Caco-2 (cell line): ENCODE measurements at regions not wholly inside any gene's neighbourhood (a gene's known extent, or its start where the extent isn't known, plus 50 kb on each side); places are given as distances from the start of the nearest gene placed in this dataset.
A peak's percentile ranks its signal among the peaks of the same experiment; 100 is the strongest.

Experiments used
- BruUV-seq: library from RNA; stranded (reverse); fragments of 400-500 nt; replicated peaks from 2 replicates; lab custom pipeline; 2021; lab: Mats Ljungman, UMichigan
- CTCF ChIA-PET: fragments of 300-600 bp; sonication (Branson Sonifier 250); formaldehyde crosslinking; loops from one replicate; lab custom pipeline; 2022; ENCODE audit warnings: antibody characterized with exemption; lab: Charles Lee
- POLR2A ChIA-PET: fragments of 300-600 bp; sonication (Branson Sonifier 250); formaldehyde crosslinking; loops from one replicate; lab custom pipeline; 2022; ENCODE audit warnings: antibody characterized with exemption; lab: Charles Lee
- DNase-seq, 2 experiments: peaks; one replicate each; pipeline versions ENCODE4 v3.0.0 to v3.0.0-alpha.2; 2020 to 2022
- H3K27me3 ChIP-seq: replicated peaks from 2 replicates; pipeline ENCODE4 v1.6.0; 2011; ENCODE audit warnings: low read length; ENCODE audit not compliant: control insufficient read depth, insufficient read depth
- H3K36me3 ChIP-seq: 2 replicates; pipeline ENCODE4 v1.5.1; 2011; ENCODE audit warnings: low read length; ENCODE audit not compliant: control insufficient read depth, insufficient read depth
- H3K4me1 ChIP-seq: fragments of 250-450 bp; sonication (Bioruptor Pico); 2 replicates; pipeline ENCODE4 v1.5.1; 2020; ENCODE audit warnings: mild to moderate bottlenecking
- H3K4me3 ChIP-seq: 2 replicates; pipeline ENCODE4 v1.5.1; 2011; ENCODE audit warnings: low read depth, mild to moderate bottlenecking, control low read depth, low read length
- H3K9me3 ChIP-seq: fragments of 250-450 bp; sonication (Bioruptor Pico); 2 replicates; pipeline ENCODE4 v1.5.1; 2020; ENCODE audit warnings: mild to moderate bottlenecking, moderate library complexity
- H3K27ac Mint-ChIP-seq: one replicate; pipeline ENCODE4 v1.8.0; 2022; ENCODE audit warnings: mixed read lengths; ENCODE audit not compliant: unreplicated experiment
- H3K27me3 Mint-ChIP-seq: one replicate; pipeline ENCODE4 v1.8.0; 2022; ENCODE audit warnings: mixed read lengths; ENCODE audit not compliant: insufficient read depth, unreplicated experiment
- H3K36me3 Mint-ChIP-seq: one replicate; pipeline ENCODE4 v1.8.0; 2022; ENCODE audit warnings: mild to moderate bottlenecking, mixed read lengths; ENCODE audit not compliant: insufficient read depth, unreplicated experiment
- H3K4me1 Mint-ChIP-seq: one replicate; pipeline ENCODE4 v1.8.0; 2022; ENCODE audit warnings: low read depth, mixed read lengths; ENCODE audit not compliant: unreplicated experiment
- H3K4me3 Mint-ChIP-seq: one replicate; pipeline ENCODE4 v1.8.0; 2022; ENCODE audit warnings: mild to moderate bottlenecking, moderate library complexity, mixed read lengths; ENCODE audit not compliant: unreplicated experiment
- H3K9me3 Mint-ChIP-seq: one replicate; pipeline ENCODE4 v1.8.0; 2022; ENCODE audit warnings: mixed read lengths; ENCODE audit not compliant: unreplicated experiment
- intact Hi-C: fragments of 100-400 bp; cut with micrococcal nuclease; formaldehyde crosslinking; loops from one replicate; pipeline ENCODE4 v1.10.0; 2022; ENCODE audit not compliant: unreplicated experiment
- TF ChIP-seq, protein P1 (sequence below), 2 experiments: fragments of 200-600 bp in 1 of 2; IDR thresholded peaks; 1 replicate in 1 of 2; 2 replicates in 1 of 2; pipeline versions ENCODE4 v1.5.1 to v1.8.0; 2011 to 2022; ENCODE audit warnings: antibody characterized with exemption in 1 of 2, control low read depth in 1 of 2, inconsistent platforms in 1 of 2, low read depth in 1 of 2, low read length in 1 of 2, mild to moderate bottlenecking in 1 of 2, moderate library complexity in 1 of 2; ENCODE audit not compliant: insufficient read depth in 1 of 2, severe bottlenecking in 1 of 2, unreplicated experiment in 1 of 2

- Mint-ChIP-seq H3K27me3 (peaks cover under 1% of the 10 kb centered on the region), H3K36me3 (no peaks in the 10 kb centered on the region), H3K27ac (peak overlapping the region; percentile 63), H3K4me3 (no peak overlapping the region), H3K9me3 (no peaks in the 10 kb centered on the region), H3K4me1 (peaks cover 20% of the 10 kb centered on the region)
- Histone ChIP-seq H3K4me3 (no peak overlapping the region), H3K4me1 (peaks cover 21% of the 10 kb centered on the region), H3K9me3 (no peaks in the 10 kb centered on the region), H3K36me3 (no peaks in the 10 kb centered on the region), H3K27me3 (no peaks in the 10 kb centered on the region)
- TF ChIP-seq, protein P1, sequence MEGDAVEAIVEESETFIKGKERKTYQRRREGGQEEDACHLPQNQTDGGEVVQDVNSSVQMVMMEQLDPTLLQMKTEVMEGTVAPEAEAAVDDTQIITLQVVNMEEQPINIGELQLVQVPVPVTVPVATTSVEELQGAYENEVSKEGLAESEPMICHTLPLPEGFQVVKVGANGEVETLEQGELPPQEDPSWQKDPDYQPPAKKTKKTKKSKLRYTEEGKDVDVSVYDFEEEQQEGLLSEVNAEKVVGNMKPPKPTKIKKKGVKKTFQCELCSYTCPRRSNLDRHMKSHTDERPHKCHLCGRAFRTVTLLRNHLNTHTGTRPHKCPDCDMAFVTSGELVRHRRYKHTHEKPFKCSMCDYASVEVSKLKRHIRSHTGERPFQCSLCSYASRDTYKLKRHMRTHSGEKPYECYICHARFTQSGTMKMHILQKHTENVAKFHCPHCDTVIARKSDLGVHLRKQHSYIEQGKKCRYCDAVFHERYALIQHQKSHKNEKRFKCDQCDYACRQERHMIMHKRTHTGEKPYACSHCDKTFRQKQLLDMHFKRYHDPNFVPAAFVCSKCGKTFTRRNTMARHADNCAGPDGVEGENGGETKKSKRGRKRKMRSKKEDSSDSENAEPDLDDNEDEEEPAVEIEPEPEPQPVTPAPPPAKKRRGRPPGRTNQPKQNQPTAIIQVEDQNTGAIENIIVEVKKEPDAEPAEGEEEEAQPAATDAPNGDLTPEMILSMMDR (IDR thresholded peaks at IDR 0.05; ENCODE audit: insufficient read depth in 1 of 2, low read depth in 1 of 2, low read length in 1 of 2, severe bottlenecking in 1 of 2, unreplicated experiment in 1 of 2): no peak
- intact Hi-C loops: loop anchor here (5.0 kb wide), 1 partner anchor 71 kb away; no protein-coding TSS in a partner anchor
- DNase-seq: peak; percentile 57 to 63
- BruUV-seq: no TSS peak
- ChIA-PET CTCF (no interaction called here), POLR2A (no interaction called here)
Measured at GRCh38 chr2:19786408-19787058, 115.2 kb downstream of the TTC32 start.

- no peak for DNase-seq
- ChIA-PET CTCF (no interaction called here), POLR2A (no interaction called here)
- no peaks in the 10 kb centered on the region for H3K36me3 ChIP-seq
- no peak overlapping the region for H3K4me3 ChIP-seq
- Mint-ChIP-seq H3K4me1 (peaks cover 20% of the 10 kb centered on the region), H3K27ac (peak overlapping the region; percentile 63), H3K27me3 (peaks cover 3% of the 10 kb centered on the region), H3K36me3 (no peaks in the 10 kb centered on the region), H3K9me3 (no peaks in the 10 kb centered on the region), H3K4me3 (no peak overlapping the region)
- no peaks in the 10 kb centered on the region for H3K9me3 ChIP-seq
- H3K27me3 ChIP-seq: no peaks in the 10 kb centered on the region
- BruUV-seq: no TSS peak
- TF ChIP-seq, protein P1 (IDR thresholded peaks at IDR 0.05; ENCODE audit: insufficient read depth in 1 of 2, low read depth in 1 of 2, low read length in 1 of 2, severe bottlenecking in 1 of 2, unreplicated experiment in 1 of 2): no peak
- H3K4me1 ChIP-seq: peaks cover 21% of the 10 kb centered on the region
- intact Hi-C loops: loop anchor here (5.0 kb wide), 1 partner anchor 71 kb away; no protein-coding TSS in a partner anchor
Measured at GRCh38 chr2:19785867-19786266, 115.9 kb downstream of the TTC32 start.

DNA sequence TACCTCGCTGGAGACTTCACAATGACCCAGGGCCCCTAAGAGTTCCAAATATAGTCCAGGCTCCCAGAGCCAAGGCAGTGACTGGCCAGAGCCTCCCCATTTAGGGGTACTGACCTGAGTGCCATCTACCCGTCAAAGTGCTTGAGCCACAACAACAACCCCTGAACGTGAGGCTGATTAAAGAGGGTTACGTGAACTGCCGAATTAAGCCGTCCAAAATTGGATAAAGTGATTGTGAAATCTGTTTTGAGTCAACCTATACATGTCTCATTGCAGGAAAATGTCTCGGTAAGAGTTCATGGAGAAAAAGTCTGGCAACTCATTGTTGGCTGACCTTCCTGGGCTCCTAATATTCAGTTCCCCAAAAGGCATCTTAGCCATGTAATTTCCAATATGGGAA, 116.3 kb downstream of the TTC32 start:
- H3K4me1 Mint-ChIP-seq: peaks cover 20% of the 10 kb centered on the region
- no peaks in the 10 kb centered on the region for H3K9me3 ChIP-seq
- H3K27me3 ChIP-seq: no peaks in the 10 kb centered on the region
- ChIA-PET CTCF (no interaction called here), POLR2A (no interaction called here)
- no peak overlapping the region for H3K4me3 Mint-ChIP-seq
- BruUV-seq: no TSS peak
- H3K4me1 ChIP-seq: peaks cover 21% of the 10 kb centered on the region
- TF ChIP-seq, protein P1 (IDR thresholded peaks at IDR 0.05; ENCODE audit: insufficient read depth in 1 of 2, low read depth in 1 of 2, low read length in 1 of 2, severe bottlenecking in 1 of 2, unreplicated experiment in 1 of 2): no peak
- H3K27me3 Mint-ChIP-seq: peaks cover 3% of the 10 kb centered on the region
- no peaks in the 10 kb centered on the region for H3K36me3 ChIP-seq
- H3K9me3 Mint-ChIP-seq: no peaks in the 10 kb centered on the region
- DNase-seq: no peak
- peak overlapping the region; percentile 63 for H3K27ac Mint-ChIP-seq
- intact Hi-C loops: loop anchor here (5.0 kb wide), 1 partner anchor 72 kb away; no protein-coding TSS in a partner anchor
- H3K36me3 Mint-ChIP-seq: no peaks in the 10 kb centered on the region
- no peak overlapping the region for H3K4me3 ChIP-seq
